Body of pancreas (tissue), 4 donors: ENCODE measurements at regions not wholly inside any gene's neighbourhood (a gene's known extent, or its start where the extent isn't known, plus 50 kb on each side); places are given as distances from the start of the nearest gene placed in this dataset.

ENCODE experiments used
- CTCF ChIP-seq, 7 experiments: fragments of 450-650 bp in 4 of 7; fragments of 200-600 bp in 3 of 7; sonication (generic) in 3 of 7; IDR thresholded peaks; one replicate each; pipeline ENCODE4 v1.5.1; 2016 to 2019; ENCODE audit warnings: antibody characterized with exemption in 7 of 7
- POLR2A ChIP-seq, 3 donors: fragments of 450-650 bp; IDR thresholded peaks; one replicate each; pipeline ENCODE4 v1.6.1; 2016; ENCODE audit warnings: antibody characterized with exemption in 3 of 3, mild to moderate bottlenecking in 2 of 3

GRCh38 chr14:34227834-34228649, 234.0 kb downstream of the SPTSSA start:
- no peak for TF ChIP-seq POLR2A (IDR thresholded peaks at IDR 0.05)
- TF ChIP-seq CTCF (IDR thresholded peaks at IDR 0.05): peak; percentile 59 to 86 (median 78)
